Stimulated activated CD4-positive, alpha-beta T cell treated with anti-CD3 and anti-CD28 coated beads, Interleukin-4, amount 100 ng/mL, for 4 hours (primary cell): ENCODE measurements at regions not wholly inside any gene's neighbourhood (a gene's known extent, or its start where the extent isn't known, plus 50 kb on each side); places are given as distances from the start of the nearest gene placed in this dataset.

Experiments used
- DNase-seq, 2 experiments: peaks; one replicate each; pipeline ENCODE4 v3.0.0-alpha.2; 2020

DNA sequence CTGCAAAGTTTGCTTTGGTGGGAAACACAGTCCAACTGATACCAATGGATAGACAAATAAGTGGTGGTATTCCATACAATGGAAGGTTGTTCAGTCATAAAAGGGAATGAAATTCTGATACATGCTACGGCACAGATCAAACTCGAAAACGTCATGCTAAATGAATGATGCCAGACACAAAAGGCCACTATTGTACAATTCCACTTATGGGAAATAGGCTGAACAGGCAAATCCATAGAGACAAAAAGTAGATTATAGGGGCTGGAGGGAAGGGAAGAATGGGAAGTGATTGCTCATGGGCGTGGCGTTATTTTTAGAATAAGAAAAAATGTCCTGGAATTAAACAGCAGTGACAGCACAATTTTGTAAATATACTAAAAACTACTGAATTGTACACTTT lies 66.0 kb upstream of the FOXK1 start:
- DNase-seq: no peak

DNA sequence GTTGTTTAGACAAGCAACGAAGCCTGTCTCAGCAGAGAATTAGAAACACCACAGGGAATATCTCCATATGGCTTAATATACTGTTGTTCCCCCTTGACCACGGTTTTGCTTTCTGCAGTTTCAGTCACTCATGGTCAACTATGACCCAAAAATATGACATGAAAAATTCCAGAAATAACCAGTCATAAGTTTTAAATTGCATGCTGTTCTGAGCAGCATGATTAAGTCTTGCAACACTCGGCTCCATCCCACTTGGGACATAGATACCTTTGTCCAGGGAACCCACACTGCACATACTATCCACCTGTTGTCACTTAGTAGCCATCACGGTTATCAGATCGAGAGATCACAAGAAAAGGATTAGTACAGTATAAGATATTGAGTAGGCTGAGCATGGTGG lies 60.7 kb upstream of the FOXK1 start:
- DNase-seq: no peak

DNA sequence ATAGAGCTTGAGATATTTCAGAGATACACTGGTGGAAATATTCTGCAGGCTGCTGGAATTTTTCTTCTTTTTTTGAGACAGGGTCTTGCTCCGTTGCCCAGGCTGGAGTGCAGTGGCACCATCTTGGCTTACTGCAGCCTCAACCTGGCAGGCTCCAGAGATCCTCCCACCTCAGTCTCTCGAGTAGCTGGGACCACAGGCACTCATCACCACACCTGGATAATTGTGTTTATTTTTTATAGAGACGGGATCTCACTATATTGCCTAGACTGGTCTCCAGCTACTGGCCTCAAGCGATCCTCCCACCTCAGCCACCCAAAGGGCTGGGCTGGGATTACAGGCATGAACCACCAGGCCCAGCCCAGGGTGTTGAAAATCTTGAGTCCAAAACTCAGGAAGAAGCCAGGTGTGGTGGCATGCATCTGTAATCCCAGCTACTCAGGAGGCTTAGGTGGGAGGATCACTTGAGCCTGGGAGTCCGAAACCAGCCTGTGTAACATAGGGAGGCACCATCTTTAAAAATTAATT lies 55.7 kb upstream of the FOXK1 start:
- no peak for DNase-seq

DNA sequence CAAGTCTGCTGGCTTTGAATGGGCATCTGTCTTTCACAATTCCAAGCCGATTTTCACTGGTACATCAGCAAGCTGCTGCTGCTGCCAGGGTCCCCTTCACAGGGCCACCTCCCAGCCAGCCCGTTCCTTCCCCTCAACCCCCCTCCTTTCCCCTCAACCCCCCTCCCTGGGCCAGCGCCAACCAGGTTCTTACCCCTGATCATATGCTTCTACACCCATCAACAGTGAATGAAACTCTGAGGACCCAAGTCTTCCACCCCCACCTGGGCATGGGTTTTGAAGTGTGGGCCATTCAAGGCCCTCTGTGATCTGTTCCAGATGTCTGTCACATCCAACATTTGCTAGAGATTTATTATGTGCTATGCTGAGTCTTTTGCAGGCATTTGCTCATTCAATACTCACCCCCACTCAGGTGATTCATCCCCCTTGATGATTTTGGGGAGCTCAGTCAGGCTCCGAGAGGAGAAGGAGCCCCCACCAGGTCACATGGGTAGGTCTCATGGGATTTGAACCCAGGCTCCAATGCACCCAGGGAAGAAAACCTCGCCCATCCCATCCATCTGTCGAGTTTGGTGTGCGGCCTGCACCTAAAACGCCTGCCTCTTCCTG lies 52.7 kb upstream of the FOXK1 start:
- DNase-seq: no peak

DNA sequence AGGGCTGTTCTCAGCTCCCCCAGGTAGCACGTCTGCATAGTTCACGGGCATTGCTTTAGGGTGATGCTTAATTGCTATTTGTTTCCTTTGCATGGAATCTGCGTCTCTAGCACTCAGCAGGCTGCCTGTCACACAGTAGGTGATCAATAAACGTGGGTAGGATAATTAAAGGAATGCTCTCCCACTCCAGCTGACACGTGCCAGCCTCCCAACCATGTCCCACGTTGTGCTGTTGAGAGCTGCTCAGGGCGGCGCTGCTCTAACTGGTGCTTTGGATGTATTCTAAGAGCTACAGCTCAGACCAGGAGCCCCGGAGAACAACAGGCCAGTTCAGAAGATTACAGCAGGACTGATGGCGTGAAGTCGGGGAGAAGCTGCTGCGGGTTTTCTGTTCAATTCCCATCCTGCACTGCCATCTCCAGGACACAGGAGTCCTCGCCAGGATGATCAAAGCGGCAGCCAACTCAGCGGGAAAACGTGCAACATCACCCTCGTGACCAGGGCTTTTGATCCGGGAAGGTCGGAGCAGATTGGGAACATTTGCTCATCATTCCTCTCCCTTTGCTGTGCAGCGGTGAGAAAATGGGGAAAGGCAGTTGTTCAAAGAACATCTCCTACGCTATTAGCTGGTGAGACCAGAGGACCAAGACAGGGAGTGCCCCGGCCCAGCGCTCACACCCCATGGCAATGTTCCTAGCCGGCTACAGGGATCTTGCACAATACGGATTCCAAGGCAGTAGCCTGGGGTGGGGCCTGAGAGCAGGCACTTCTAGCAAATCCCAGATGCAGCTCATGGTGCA lies 50.5 kb upstream of the FOXK1 start:
- no peak for DNase-seq
